Upper lobe of left lung (tissue), 4 donors: ENCODE measurements at regions not wholly inside any gene's neighbourhood (a gene's known extent, or its start where the extent isn't known, plus 50 kb on each side); places are given as distances from the start of the nearest gene placed in this dataset.

Experiments
- EP300 ChIP-seq, 4 donors: sonication (generic); formaldehyde crosslinking; IDR thresholded peaks; one replicate each; pipeline ENCODE4 v1.5.1; 2017; ENCODE audit warnings: antibody characterized with exemption in 4 of 4, control low read depth in 2 of 4
- POLR2A ChIP-seq, 4 donors: fragments of 450-650 bp; IDR thresholded peaks; one replicate each; pipeline ENCODE4 v1.5.1; 2016 to 2017; ENCODE audit warnings: antibody characterized with exemption in 4 of 4, mild to moderate bottlenecking in 2 of 4
- POLR2AphosphoS5 ChIP-seq, 2 donors: sonication (generic); formaldehyde crosslinking; IDR thresholded peaks; one replicate each; pipeline ENCODE4 v1.5.1; 2017; ENCODE audit warnings: antibody characterized with exemption in 2 of 2
- TF ChIP-seq, protein P1 (sequence below), 6 experiments: fragments of 450-650 bp in 4 of 6; fragments of 200-600 bp in 2 of 6; sonication (generic) in 2 of 6; IDR thresholded peaks; one replicate each; pipeline ENCODE4 v1.5.1; 2016 to 2019; ENCODE audit warnings: antibody characterized with exemption in 6 of 6

DNA sequence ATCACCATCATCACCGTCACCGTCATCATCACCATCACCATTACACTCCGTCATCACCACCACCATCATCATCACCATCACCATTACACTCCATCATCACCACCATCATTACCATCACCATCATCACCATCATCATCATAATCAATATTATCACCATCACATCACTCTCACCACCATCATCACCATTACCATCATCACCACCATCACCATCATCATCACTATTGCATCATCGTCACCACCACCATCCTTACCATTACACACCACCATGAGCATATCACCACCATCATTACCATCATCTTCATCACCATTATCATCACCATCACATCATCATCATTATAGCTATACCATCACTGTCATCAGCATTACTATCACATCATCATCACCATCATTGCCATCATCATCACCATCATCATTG, 93.7 kb downstream of the KIF26A start:
- TF ChIP-seq, protein P1, sequence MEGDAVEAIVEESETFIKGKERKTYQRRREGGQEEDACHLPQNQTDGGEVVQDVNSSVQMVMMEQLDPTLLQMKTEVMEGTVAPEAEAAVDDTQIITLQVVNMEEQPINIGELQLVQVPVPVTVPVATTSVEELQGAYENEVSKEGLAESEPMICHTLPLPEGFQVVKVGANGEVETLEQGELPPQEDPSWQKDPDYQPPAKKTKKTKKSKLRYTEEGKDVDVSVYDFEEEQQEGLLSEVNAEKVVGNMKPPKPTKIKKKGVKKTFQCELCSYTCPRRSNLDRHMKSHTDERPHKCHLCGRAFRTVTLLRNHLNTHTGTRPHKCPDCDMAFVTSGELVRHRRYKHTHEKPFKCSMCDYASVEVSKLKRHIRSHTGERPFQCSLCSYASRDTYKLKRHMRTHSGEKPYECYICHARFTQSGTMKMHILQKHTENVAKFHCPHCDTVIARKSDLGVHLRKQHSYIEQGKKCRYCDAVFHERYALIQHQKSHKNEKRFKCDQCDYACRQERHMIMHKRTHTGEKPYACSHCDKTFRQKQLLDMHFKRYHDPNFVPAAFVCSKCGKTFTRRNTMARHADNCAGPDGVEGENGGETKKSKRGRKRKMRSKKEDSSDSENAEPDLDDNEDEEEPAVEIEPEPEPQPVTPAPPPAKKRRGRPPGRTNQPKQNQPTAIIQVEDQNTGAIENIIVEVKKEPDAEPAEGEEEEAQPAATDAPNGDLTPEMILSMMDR (IDR thresholded peaks at IDR 0.05): no peak
- TF ChIP-seq POLR2A (IDR thresholded peaks at IDR 0.05) (no peak), EP300 (IDR thresholded peaks at IDR 0.05) (no peak), POLR2AphosphoS5 (IDR thresholded peaks at IDR 0.05) (no peak)
